22Rv1 (cell line): ENCODE measurements at regions not wholly inside any gene's neighbourhood (a gene's known extent, or its start where the extent isn't known, plus 50 kb on each side); places are given as distances from the start of the nearest gene placed in this dataset.

Experiments
- ZFX ChIP-seq: fragments of 450-650 bp; IDR thresholded peaks from 2 replicates; pipeline ENCODE4 v1.6.1; 2017; ENCODE audit warnings: antibody characterized with exemption, borderline replicate concordance
- TF ChIP-seq, protein P1 (sequence below): fragments of 450-650 bp; IDR thresholded peaks from 2 replicates; pipeline ENCODE4 v1.5.1; 2017; ENCODE audit warnings: mild to moderate bottlenecking

DNA sequence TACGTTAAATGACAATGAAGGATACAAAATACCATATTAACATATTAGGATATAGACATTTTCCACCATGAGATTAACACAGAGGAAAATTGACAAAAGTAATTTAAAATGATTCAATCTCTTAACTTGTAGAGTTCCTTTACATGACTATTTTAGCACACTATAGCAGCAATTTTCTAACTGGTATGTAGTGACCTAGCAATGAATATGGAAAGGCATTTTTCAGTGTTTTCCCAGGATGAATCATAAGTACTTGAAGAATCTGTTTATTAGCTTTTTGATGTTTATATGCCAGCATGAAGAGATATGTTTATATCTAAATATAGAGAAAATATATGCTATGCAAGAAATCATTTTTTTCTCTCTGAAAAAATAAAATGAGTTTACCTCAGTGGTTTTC lies 782.5 kb upstream of the CDH10 start:
- TF ChIP-seq, protein P1, sequence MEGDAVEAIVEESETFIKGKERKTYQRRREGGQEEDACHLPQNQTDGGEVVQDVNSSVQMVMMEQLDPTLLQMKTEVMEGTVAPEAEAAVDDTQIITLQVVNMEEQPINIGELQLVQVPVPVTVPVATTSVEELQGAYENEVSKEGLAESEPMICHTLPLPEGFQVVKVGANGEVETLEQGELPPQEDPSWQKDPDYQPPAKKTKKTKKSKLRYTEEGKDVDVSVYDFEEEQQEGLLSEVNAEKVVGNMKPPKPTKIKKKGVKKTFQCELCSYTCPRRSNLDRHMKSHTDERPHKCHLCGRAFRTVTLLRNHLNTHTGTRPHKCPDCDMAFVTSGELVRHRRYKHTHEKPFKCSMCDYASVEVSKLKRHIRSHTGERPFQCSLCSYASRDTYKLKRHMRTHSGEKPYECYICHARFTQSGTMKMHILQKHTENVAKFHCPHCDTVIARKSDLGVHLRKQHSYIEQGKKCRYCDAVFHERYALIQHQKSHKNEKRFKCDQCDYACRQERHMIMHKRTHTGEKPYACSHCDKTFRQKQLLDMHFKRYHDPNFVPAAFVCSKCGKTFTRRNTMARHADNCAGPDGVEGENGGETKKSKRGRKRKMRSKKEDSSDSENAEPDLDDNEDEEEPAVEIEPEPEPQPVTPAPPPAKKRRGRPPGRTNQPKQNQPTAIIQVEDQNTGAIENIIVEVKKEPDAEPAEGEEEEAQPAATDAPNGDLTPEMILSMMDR: no peak
- no peak for TF ChIP-seq ZFX
